ENCODE measurements at regions not wholly inside any gene's neighbourhood (a gene's known extent, or its start where the extent isn't known, plus 50 kb on each side); places are given as distances from the start of the nearest gene placed in this dataset.

DNA sequence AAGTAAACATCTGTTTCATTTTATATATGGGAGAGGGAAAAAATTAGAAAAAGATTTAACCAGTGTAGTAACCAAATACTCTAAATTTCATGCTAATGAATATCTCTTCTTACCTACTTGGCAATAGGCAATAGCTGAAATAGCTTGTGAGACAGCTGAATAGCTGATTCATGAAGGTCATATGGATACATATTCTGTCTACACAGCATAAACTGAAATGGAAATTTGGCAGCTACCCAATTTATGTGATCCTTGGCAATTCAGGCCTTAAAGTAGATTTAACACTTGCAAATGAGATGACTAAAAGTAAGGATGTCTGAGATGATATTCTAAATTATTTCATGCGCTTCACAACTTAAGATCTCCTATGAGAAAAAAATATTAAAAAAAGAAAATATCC, 261.2 kb upstream of the SEMA3A start:
- Mint-ChIP-seq H3K27ac (ENCODE audit: unreplicated experiment) (no peak overlapping the region), H3K36me3 (ENCODE audit: unreplicated experiment) (no peaks in the 10 kb centered on the region), H3K4me3 (ENCODE audit: unreplicated experiment) (no peak overlapping the region), H3K4me1 (ENCODE audit: unreplicated experiment) (peaks cover 3% of the 10 kb centered on the region), H3K27me3 (ENCODE audit: unreplicated experiment) (no peaks in the 10 kb centered on the region), H3K9me3 (ENCODE audit: unreplicated experiment) (peaks cover 2% of the 10 kb centered on the region)
- no peak for DNase-seq (ENCODE audit: extremely low spot score, unreplicated experiment)
- TF ChIP-seq, protein P1, sequence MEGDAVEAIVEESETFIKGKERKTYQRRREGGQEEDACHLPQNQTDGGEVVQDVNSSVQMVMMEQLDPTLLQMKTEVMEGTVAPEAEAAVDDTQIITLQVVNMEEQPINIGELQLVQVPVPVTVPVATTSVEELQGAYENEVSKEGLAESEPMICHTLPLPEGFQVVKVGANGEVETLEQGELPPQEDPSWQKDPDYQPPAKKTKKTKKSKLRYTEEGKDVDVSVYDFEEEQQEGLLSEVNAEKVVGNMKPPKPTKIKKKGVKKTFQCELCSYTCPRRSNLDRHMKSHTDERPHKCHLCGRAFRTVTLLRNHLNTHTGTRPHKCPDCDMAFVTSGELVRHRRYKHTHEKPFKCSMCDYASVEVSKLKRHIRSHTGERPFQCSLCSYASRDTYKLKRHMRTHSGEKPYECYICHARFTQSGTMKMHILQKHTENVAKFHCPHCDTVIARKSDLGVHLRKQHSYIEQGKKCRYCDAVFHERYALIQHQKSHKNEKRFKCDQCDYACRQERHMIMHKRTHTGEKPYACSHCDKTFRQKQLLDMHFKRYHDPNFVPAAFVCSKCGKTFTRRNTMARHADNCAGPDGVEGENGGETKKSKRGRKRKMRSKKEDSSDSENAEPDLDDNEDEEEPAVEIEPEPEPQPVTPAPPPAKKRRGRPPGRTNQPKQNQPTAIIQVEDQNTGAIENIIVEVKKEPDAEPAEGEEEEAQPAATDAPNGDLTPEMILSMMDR (IDR thresholded peaks at IDR 0.05): no peak

DNA sequence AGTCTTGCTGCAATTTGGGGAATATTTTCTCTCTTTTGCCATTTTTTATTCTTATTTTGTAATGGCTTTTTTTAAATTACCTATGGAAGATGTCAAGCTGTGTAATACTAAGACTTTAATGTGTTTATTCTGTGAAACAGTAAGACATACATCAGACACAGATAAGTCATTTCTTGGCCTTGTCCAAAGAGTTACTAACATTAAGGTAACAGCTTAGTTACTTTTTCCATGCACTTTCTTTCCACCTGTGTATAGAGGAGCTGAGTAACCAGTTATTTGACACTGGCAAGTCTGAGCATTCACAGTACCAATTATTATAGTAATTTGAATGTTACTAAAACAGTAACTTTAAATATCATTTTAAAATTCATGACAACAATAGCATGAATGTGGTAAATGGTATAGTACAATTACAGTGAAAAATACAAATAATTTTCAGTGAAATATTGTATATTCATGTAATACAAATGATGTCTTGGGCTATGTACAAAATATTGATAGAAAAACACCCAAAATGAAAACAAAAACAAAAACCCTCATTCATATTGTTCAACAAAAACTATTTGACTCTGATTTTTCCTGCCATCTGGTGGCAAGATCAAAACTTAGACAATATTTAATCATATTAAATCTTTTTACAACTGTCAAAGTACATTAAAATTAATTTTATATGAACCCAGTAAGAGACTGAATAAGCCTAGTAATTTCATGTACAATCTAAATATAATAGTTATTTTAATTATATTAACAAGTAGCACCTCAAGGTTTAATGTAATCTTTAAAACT, 259.8 kb upstream of the SEMA3A start:
- peaks cover 3% of the 10 kb centered on the region for H3K4me1 Mint-ChIP-seq (ENCODE audit: unreplicated experiment)
- no peak for DNase-seq (ENCODE audit: extremely low spot score, unreplicated experiment)
- TF ChIP-seq, protein P1 (IDR thresholded peaks at IDR 0.05): peak; percentile 51

DNA sequence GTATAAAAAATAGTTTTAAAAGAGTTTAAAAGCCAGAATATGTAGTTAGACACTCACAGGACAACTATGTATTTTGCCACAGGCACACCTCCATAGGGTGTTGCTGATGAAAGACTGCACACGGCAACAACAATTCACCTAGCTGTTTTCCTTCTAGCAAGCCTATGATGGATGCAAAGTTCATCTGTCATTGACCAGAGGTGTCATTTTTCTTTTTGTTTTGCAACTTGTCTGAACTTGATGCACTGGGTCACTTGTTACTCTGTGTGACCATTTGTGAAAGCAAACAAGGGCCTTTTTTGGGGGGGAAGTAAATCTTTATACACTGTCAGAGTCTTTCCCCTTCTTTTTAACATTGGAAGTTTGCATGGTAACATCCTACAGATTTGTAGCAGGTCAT, 258.0 kb upstream of the SEMA3A start:
- TF ChIP-seq, protein P1 (IDR thresholded peaks at IDR 0.05): no peak
- no peak overlapping the region for H3K4me3 Mint-ChIP-seq (ENCODE audit: unreplicated experiment)
- peaks cover 3% of the 10 kb centered on the region for H3K4me1 Mint-ChIP-seq (ENCODE audit: unreplicated experiment)
- H3K36me3 Mint-ChIP-seq (ENCODE audit: unreplicated experiment): no peaks in the 10 kb centered on the region
- H3K9me3 Mint-ChIP-seq (ENCODE audit: unreplicated experiment): peaks cover 17% of the 10 kb centered on the region
- no peaks in the 10 kb centered on the region for H3K27me3 Mint-ChIP-seq (ENCODE audit: unreplicated experiment)
- no peak overlapping the region for H3K27ac Mint-ChIP-seq (ENCODE audit: unreplicated experiment)
- no peak for DNase-seq (ENCODE audit: extremely low spot score, unreplicated experiment)

More for the DNA sequence above, 259.8 kb upstream of the SEMA3A start:
- Mint-ChIP-seq H3K4me3 (ENCODE audit: unreplicated experiment) (no peak overlapping the region), H3K27ac (ENCODE audit: unreplicated experiment) (no peak overlapping the region), H3K36me3 (ENCODE audit: unreplicated experiment) (no peaks in the 10 kb centered on the region), H3K27me3 (ENCODE audit: unreplicated experiment) (no peaks in the 10 kb centered on the region), H3K9me3 (ENCODE audit: unreplicated experiment) (peaks cover 12% of the 10 kb centered on the region)

DNA sequence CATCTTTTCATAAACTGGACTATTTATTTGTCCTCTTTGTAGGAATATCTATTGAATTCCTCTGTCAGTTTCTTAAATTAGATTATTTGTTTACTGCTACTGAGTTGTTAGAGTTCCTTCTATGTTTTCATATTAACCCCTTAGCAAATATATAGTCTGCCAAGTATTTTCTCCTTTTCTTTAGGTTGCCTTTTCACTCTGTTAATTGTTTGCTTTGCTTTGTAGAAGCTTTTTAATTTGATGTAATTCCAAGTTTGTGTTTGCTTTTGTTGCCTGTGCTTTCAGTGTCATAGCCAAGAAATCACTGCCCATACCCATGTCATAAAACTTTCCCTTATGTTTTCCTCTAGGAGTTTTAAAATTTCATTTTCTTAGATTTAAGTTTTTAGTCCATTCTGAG, 256.2 kb upstream of the SEMA3A start:
- Mint-ChIP-seq H3K27ac (ENCODE audit: unreplicated experiment) (no peak overlapping the region), H3K4me1 (ENCODE audit: unreplicated experiment) (no peaks in the 10 kb centered on the region), H3K9me3 (ENCODE audit: unreplicated experiment) (peaks cover 17% of the 10 kb centered on the region), H3K4me3 (ENCODE audit: unreplicated experiment) (no peak overlapping the region), H3K36me3 (ENCODE audit: unreplicated experiment) (no peaks in the 10 kb centered on the region), H3K27me3 (ENCODE audit: unreplicated experiment) (no peaks in the 10 kb centered on the region)
- no peak for DNase-seq (ENCODE audit: extremely low spot score, unreplicated experiment)
- TF ChIP-seq, protein P1 (IDR thresholded peaks at IDR 0.05): no peak

DNA sequence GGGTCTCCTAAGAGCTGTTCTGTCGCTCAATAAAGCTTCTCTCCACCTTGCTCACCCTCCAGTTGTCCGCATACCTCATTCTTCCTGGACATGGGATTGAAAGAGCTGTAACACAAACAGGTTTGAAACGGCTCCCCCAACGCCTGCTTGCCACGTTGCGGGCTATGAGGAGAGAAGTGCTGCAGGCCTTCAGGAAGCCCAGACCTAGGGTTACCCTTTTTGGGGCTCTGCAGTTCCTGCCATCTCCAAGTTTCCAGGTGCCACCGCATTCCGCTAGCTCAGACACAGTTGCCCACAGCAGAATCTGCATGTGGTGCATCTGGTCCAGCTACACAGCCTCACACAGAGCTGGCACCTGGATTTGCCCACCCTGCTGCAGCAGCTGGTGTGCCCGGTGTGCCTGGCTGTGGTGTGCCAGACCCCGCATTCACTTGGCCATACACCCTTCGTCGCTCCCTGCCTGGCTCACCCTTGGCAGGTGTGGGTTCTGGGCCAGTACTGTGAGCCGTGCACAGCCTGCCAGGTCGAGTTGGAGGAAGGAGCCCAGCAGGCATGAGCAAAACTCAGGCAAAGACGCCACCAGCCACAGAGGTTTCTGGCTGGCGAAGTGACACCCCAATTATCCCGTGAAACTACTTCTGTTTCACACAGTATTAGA, 253.2 kb upstream of the SEMA3A start:
- DNase-seq (ENCODE audit: extremely low spot score, unreplicated experiment): peak; percentile 74
- H3K27me3 Mint-ChIP-seq (ENCODE audit: unreplicated experiment): no peaks in the 10 kb centered on the region
- H3K4me3 Mint-ChIP-seq (ENCODE audit: unreplicated experiment): no peak overlapping the region
- no peaks in the 10 kb centered on the region for H3K36me3 Mint-ChIP-seq (ENCODE audit: unreplicated experiment)
- TF ChIP-seq, protein P1 (IDR thresholded peaks at IDR 0.05): no peak
- H3K27ac Mint-ChIP-seq (ENCODE audit: unreplicated experiment): no peak overlapping the region
- H3K4me1 Mint-ChIP-seq (ENCODE audit: unreplicated experiment): no peaks in the 10 kb centered on the region
- peaks cover 17% of the 10 kb centered on the region for H3K9me3 Mint-ChIP-seq (ENCODE audit: unreplicated experiment)

Measured in osteocyte (in vitro differentiated cells).